ENCODE measurements at regions not wholly inside any gene's neighbourhood (a gene's known extent, or its start where the extent isn't known, plus 50 kb on each side); places are given as distances from the start of the nearest gene placed in this dataset.

- TF ChIP-seq CTCF (IDR thresholded peaks at IDR 0.05) (no peak), ZFX (IDR thresholded peaks at IDR 0.05; ENCODE audit: borderline replicate concordance) (no peak)
These were observed 236.6 kb downstream of the GPD2 start for GRCh38 chr2:156672556-156673332.

All from 22Rv1 (cell line).